ENCODE measurements at regions not wholly inside any gene's neighbourhood (a gene's known extent, or its start where the extent isn't known, plus 50 kb on each side); places are given as distances from the start of the nearest gene placed in this dataset.

DNA sequence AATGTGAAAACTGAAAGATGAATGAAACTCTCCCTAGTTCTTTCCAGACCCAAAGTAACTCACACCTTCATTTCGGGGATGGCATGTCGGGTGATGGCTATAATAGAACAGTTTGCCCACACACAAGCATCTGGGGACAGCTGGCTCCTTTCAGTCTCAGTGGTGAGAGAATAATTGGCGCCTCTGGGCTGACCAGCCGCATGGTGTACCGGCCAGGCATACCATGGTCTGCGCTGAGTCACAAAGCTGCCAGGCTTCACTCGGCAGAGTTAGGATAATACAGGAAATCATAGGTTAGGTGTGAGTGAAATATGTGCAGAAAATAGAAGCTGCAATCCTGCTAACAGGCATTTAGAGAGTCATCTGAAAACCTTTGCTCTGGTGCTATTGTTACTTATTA lies 80.4 kb upstream of the IGF1R start:
- Histone ChIP-seq H3K4me3 (no peak overlapping the region), H3K36me3 (no peaks in the 10 kb centered on the region), H3K9me3 (no peaks in the 10 kb centered on the region), H3K27ac (no peak overlapping the region), H3K27me3 (no peaks in the 10 kb centered on the region), H3K4me1 (no peaks in the 10 kb centered on the region)
- TF ChIP-seq POLR2A (IDR thresholded peaks at IDR 0.05) (no peak), POLR2AphosphoS5 (IDR thresholded peaks at IDR 0.05) (no peak)
- TF ChIP-seq, protein P1, sequence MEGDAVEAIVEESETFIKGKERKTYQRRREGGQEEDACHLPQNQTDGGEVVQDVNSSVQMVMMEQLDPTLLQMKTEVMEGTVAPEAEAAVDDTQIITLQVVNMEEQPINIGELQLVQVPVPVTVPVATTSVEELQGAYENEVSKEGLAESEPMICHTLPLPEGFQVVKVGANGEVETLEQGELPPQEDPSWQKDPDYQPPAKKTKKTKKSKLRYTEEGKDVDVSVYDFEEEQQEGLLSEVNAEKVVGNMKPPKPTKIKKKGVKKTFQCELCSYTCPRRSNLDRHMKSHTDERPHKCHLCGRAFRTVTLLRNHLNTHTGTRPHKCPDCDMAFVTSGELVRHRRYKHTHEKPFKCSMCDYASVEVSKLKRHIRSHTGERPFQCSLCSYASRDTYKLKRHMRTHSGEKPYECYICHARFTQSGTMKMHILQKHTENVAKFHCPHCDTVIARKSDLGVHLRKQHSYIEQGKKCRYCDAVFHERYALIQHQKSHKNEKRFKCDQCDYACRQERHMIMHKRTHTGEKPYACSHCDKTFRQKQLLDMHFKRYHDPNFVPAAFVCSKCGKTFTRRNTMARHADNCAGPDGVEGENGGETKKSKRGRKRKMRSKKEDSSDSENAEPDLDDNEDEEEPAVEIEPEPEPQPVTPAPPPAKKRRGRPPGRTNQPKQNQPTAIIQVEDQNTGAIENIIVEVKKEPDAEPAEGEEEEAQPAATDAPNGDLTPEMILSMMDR (IDR thresholded peaks at IDR 0.05), result no peak
- no peak for DNase-seq (ENCODE audit: low spot score in 2 of 2)
- intact Hi-C loops (cut with DNase I; ENCODE audit: low total_unique reads), result no loop called here

DNA sequence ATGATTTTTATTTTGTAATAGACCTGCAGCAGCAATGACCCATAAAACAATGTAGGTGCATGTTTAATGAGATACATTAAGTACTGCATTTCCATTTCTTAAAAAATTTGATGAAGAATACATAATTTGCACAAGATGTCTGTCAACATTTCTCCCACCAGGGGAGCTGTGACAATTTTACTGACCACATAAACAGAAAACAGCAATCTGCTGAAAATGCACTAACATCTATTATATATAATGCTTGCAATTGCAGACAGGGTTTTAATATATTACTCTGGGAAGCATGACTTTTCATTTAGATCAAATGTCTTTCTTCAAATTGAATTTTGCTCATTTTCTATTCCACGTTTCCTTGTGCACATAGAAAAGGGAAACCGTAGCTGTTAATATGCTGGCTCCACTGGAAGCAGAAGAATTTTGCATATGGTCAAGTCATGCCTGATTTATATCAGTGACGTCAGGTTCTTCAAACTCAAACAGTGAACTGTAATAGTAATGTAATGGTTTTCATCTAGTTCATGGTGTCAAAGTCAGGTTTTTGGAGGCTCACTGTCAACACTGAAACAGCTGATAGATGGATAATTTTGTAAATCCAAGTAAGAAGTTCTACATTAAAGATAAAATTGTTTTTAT lies 79.8 kb upstream of the IGF1R start:
- no peaks in the 10 kb centered on the region for H3K9me3 ChIP-seq
- H3K27ac ChIP-seq, result no peak overlapping the region
- no peaks in the 10 kb centered on the region for H3K36me3 ChIP-seq
- TF ChIP-seq, protein P1 (IDR thresholded peaks at IDR 0.05), result no peak
- TF ChIP-seq POLR2AphosphoS5 (IDR thresholded peaks at IDR 0.05) (no peak), POLR2A (IDR thresholded peaks at IDR 0.05) (no peak)
- H3K27me3 ChIP-seq, result no peaks in the 10 kb centered on the region
- no peaks in the 10 kb centered on the region for H3K4me1 ChIP-seq
- DNase-seq (ENCODE audit: low spot score in 2 of 2), result no peak
- intact Hi-C loops (cut with DNase I; ENCODE audit: low total_unique reads), result no loop called here
- H3K4me3 ChIP-seq, result no peak overlapping the region

DNA sequence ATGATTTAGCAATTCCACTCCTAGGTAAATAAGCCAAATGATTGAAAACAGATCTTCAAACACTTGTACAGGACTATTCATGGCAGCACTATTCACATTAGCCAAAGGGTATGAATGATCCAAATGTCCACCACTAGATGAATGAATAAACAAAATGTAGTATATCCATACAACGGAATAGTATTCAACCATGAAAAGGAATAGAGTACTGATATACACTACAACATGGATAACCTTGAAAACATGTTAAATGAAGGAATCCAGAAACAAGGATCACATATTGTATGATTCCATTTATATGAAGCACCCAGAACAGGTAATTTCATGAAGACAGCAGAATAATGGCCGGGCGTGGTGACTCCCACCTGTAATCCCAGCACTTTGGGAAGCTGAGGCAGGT lies 78.2 kb upstream of the IGF1R start:
- H3K9me3 ChIP-seq, result no peaks in the 10 kb centered on the region
- no peaks in the 10 kb centered on the region for H3K36me3 ChIP-seq
- no peak overlapping the region for H3K27ac ChIP-seq
- no peaks in the 10 kb centered on the region for H3K27me3 ChIP-seq
- intact Hi-C loops (cut with DNase I; ENCODE audit: low total_unique reads), result no loop called here
- no peaks in the 10 kb centered on the region for H3K4me1 ChIP-seq
- no peak overlapping the region for H3K4me3 ChIP-seq
- TF ChIP-seq, protein P1 (IDR thresholded peaks at IDR 0.05), result no peak
- no peak for TF ChIP-seq POLR2AphosphoS5 (IDR thresholded peaks at IDR 0.05)
- no peak for TF ChIP-seq POLR2A (IDR thresholded peaks at IDR 0.05)
- no peak for DNase-seq (ENCODE audit: low spot score in 2 of 2)

DNA sequence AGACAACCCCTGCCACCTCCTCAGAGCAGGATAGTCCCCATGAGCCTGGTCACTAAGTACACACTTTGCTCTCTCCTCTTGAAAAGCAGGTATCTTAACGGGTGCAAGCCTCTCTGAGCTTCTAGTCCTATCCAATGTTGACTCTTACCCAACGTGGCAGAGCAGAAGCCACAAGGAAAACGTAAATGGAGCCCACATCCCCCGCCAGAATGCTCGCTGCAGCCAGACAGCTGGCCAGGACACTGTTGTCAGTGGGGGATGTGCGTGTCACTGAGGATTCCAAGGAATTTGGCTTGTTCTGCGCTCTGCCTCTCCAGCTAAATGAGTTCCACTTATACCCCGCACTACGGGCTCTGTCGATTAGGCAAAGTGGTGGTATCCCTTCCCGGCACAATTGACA lies 67.8 kb upstream of the IGF1R start:
- no peak overlapping the region for H3K4me3 ChIP-seq

DNA sequence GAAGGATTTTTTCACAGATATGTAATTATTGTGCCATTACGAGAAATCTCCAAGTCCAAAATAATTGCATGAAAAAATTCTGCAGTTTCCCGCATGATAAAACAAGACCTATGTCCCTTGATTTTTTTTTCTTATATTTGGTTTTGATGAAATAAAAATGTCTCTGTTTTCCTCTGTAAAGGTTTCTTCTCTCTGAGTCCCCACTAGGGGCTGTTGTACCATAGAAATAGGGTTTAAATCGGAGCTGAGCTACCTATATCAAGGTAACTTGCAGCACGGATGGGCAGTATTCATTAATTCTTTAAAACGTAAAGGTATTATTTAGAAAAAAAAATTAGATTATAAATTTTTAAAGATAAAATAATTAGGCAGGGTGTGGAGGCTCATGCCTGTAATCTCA lies 66.6 kb upstream of the IGF1R start:
- DNase-seq (ENCODE audit: low spot score in 2 of 2), result no peak
- Histone ChIP-seq H3K36me3 (no peaks in the 10 kb centered on the region), H3K27me3 (peaks cover 3 to 47% of the 10 kb centered on the region in 2 donors), H3K4me3 (no peak overlapping the region), H3K27ac (no peak overlapping the region), H3K9me3 (no peaks in the 10 kb centered on the region), H3K4me1 (no peaks in the 10 kb centered on the region)
- intact Hi-C loops (cut with DNase I; ENCODE audit: low total_unique reads), result no loop called here
- no peak for TF ChIP-seq POLR2AphosphoS5 (IDR thresholded peaks at IDR 0.05)
- no peak for TF ChIP-seq POLR2A (IDR thresholded peaks at IDR 0.05)
- TF ChIP-seq, protein P1 (IDR thresholded peaks at IDR 0.05), result no peak

More for the DNA sequence above, 67.8 kb upstream of the IGF1R start:
- Histone ChIP-seq H3K27me3 (peaks cover 3 to 37% of the 10 kb centered on the region in 2 donors), H3K36me3 (no peaks in the 10 kb centered on the region), H3K27ac (no peak overlapping the region), H3K9me3 (no peaks in the 10 kb centered on the region), H3K4me1 (no peaks in the 10 kb centered on the region)
- intact Hi-C loops (cut with DNase I; ENCODE audit: low total_unique reads), result no loop called here
- TF ChIP-seq, protein P1 (IDR thresholded peaks at IDR 0.05), result no peak
- TF ChIP-seq POLR2A (IDR thresholded peaks at IDR 0.05) (no peak), POLR2AphosphoS5 (IDR thresholded peaks at IDR 0.05) (no peak)
- no peak for DNase-seq (ENCODE audit: low spot score in 2 of 2)
